ENCODE measurements at regions not wholly inside any gene's neighbourhood (a gene's known extent, or its start where the extent isn't known, plus 50 kb on each side); places are given as distances from the start of the nearest gene placed in this dataset.

DNA sequence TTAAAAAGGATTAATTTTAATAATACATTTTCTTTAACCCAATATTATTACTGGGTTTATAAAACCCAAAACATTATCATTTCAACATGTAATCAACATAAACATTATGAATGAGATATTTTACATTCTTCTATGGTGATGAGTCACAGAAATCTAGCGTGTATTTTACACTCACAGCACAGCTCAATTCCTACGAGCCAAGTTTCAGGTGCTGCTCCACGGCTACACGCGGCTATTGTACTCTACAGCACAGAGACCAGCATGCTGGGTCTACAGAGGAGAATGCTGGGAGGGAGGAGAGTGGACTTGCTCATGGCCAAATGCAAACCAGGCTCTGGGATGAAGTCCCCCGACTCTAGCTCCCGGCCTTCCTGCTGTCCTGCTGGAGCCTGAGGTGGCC lies 72.0 kb upstream of the LMO1 start:
- TF ChIP-seq, protein P1, sequence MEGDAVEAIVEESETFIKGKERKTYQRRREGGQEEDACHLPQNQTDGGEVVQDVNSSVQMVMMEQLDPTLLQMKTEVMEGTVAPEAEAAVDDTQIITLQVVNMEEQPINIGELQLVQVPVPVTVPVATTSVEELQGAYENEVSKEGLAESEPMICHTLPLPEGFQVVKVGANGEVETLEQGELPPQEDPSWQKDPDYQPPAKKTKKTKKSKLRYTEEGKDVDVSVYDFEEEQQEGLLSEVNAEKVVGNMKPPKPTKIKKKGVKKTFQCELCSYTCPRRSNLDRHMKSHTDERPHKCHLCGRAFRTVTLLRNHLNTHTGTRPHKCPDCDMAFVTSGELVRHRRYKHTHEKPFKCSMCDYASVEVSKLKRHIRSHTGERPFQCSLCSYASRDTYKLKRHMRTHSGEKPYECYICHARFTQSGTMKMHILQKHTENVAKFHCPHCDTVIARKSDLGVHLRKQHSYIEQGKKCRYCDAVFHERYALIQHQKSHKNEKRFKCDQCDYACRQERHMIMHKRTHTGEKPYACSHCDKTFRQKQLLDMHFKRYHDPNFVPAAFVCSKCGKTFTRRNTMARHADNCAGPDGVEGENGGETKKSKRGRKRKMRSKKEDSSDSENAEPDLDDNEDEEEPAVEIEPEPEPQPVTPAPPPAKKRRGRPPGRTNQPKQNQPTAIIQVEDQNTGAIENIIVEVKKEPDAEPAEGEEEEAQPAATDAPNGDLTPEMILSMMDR (IDR thresholded peaks at IDR 0.05; ENCODE audit: low read depth, low read length): no peak
- TF ChIP-seq MYC (IDR thresholded peaks at IDR 0.05; ENCODE audit: low read depth, low read length) (no peak), POLR2A (IDR thresholded peaks at IDR 0.05; ENCODE audit: extremely low read depth, insufficient read length) (no peak)
- TF ChIP-seq, protein P2, sequence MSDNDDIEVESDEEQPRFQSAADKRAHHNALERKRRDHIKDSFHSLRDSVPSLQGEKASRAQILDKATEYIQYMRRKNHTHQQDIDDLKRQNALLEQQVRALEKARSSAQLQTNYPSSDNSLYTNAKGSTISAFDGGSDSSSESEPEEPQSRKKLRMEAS (IDR thresholded peaks at IDR 0.05; ENCODE audit: low read depth, low read length): no peak
- H3K4me3 ChIP-seq (ENCODE audit: low read depth, low read length): no peak overlapping the region
- DNase-seq (ENCODE audit: low read depth): no peak

DNA sequence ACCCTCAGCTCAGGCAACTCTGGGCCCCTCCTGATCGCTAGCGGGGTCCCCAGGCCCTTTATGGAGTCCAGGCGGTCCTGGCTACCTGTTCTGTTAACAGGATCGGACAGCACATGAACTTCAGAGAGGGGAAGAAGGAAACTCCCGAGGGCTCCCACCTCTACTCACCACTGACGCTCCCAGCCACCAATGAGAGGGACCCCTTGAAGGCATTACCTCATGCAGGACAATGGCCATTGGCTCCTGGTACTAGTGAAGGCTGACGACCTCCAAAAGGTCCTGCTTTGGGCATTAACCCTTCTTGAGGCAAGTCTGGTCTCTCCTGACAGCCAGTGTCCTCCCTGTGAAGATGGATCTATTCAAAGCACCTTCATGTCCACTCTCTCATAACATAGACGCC lies 71.5 kb upstream of the LMO1 start:
- DNase-seq (ENCODE audit: low read depth): no peak
- no peak for TF ChIP-seq POLR2A (IDR thresholded peaks at IDR 0.05; ENCODE audit: extremely low read depth, insufficient read length)
- TF ChIP-seq, protein P1 (IDR thresholded peaks at IDR 0.05; ENCODE audit: low read depth, low read length): no peak

DNA sequence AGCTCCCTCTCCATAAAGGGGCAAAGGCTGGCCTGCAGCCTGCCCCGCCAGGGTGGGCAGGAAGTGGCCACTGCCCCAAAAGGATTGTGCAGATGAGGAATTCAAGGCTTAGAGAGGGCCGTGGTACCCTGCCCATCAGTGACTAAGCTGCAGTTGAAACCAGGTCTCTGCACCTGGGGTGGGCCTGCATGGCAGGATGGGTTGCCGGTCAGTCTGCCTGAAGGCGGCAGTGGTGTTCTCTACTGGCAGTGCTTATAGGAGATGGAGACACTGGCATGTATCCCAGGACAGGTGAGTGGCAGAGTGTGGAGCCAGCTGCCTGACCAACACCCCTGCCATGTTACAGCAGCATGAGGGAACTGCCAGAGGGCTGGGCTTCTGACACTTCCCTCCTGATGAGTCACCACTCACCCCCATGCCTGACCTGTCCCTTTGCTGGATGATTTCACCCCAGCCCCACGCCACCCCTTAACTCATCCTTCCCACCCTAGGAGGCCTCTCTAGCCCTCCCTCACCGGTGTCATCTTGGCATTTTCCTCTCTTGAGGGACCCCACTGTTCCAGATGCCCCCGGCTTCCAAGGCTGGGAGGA lies 70.2 kb upstream of the LMO1 start:
- DNase-seq (ENCODE audit: low read depth): peak; percentile 42
- no peak for TF ChIP-seq MYC (IDR thresholded peaks at IDR 0.05; ENCODE audit: low read depth, low read length)
- TF ChIP-seq, protein P2 (IDR thresholded peaks at IDR 0.05; ENCODE audit: low read depth, low read length): no peak
- TF ChIP-seq, protein P1 (IDR thresholded peaks at IDR 0.05; ENCODE audit: low read depth, low read length): no peak
- TF ChIP-seq POLR2A (IDR thresholded peaks at IDR 0.05; ENCODE audit: extremely low read depth, insufficient read length): no peak
- no peak overlapping the region for H3K4me3 ChIP-seq (ENCODE audit: low read depth, low read length)

More for the DNA sequence above, 71.5 kb upstream of the LMO1 start:
- H3K4me3 ChIP-seq (ENCODE audit: low read depth, low read length): no peak overlapping the region

DNA sequence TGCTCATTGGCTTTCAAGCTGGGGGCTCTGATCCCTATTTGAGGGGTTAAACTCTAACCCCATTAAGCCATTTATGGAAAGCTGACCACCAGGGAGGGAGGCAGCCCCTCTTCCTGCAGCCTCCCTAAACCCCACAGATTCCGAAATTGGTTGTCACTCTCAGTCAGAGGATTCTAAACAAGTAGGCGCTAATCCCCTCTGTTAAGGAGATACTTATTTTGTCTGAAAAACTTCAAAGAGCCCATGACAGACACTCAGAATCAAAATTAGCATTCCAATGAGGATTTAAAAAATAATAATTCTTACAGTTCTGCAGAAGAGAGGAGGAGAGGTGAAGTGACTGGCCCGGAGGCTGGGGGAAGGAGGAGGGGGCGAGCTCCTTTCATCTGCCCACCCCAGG lies 69.7 kb upstream of the LMO1 start:
- DNase-seq (ENCODE audit: low read depth): no peak
- H3K4me3 ChIP-seq (ENCODE audit: low read depth, low read length): no peak overlapping the region
- TF ChIP-seq, protein P1 (IDR thresholded peaks at IDR 0.05; ENCODE audit: low read depth, low read length): no peak
- TF ChIP-seq POLR2A (IDR thresholded peaks at IDR 0.05; ENCODE audit: extremely low read depth, insufficient read length): no peak
- no peak for TF ChIP-seq MYC (IDR thresholded peaks at IDR 0.05; ENCODE audit: low read depth, low read length)
- TF ChIP-seq, protein P2 (IDR thresholded peaks at IDR 0.05; ENCODE audit: low read depth, low read length): no peak

DNA sequence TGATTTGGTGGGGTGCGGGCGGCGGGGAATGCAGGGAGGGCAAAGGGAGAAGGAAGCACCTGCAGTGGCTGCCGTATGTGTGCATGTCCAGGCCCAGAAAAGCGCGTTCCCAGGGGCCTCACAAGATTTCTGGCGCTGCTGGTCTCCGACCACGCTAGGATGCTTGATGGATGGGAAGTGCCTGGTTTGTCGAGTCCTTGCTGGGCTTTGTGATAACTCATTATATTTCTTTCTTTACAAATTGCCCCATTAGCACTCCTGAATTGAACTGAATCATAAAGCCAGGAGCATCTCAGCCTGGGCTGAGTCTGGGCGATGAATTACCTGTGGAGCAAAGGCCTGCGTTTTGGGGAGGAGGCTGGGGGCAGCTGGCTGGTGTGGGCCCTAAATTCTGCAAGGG lies 69.2 kb upstream of the LMO1 start:
- H3K4me3 ChIP-seq (ENCODE audit: low read depth, low read length): no peak overlapping the region
- TF ChIP-seq, protein P1 (IDR thresholded peaks at IDR 0.05; ENCODE audit: low read depth, low read length): no peak
- TF ChIP-seq POLR2A (IDR thresholded peaks at IDR 0.05; ENCODE audit: extremely low read depth, insufficient read length) (no peak), MYC (IDR thresholded peaks at IDR 0.05; ENCODE audit: low read depth, low read length) (no peak)
- TF ChIP-seq, protein P2 (IDR thresholded peaks at IDR 0.05; ENCODE audit: low read depth, low read length): no peak
- DNase-seq (ENCODE audit: low read depth): no peak

DNA sequence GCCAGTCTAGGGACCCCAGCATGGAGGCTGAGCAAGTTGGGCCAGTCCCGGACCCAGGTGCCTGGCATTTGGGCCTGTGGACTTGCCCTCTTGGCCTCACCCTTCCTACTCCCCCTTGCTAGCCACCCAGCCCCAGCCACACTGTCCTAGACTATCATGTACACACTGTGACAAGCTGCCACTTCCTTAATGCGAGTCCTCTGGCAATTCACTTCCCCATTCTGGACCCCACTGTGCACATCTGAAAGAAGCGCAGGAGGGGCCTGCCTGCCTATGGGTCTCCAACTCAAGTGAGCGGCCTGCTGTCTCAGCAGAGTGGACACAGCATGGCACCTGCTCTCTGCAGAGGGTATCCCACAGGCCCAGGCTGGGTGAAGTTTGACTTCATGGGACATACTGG lies 68.5 kb upstream of the LMO1 start:
- DNase-seq (ENCODE audit: low read depth): peak; percentile 71

More for the DNA sequence above, 68.5 kb upstream of the LMO1 start:
- H3K4me3 ChIP-seq (ENCODE audit: low read depth, low read length): no peak overlapping the region
- TF ChIP-seq, protein P1 (IDR thresholded peaks at IDR 0.05; ENCODE audit: low read depth, low read length): no peak
- TF ChIP-seq, protein P2 (IDR thresholded peaks at IDR 0.05; ENCODE audit: low read depth, low read length): no peak
- TF ChIP-seq MYC (IDR thresholded peaks at IDR 0.05; ENCODE audit: low read depth, low read length): no peak
